ENCODE measurements at regions not wholly inside any gene's neighbourhood (a gene's known extent, or its start where the extent isn't known, plus 50 kb on each side); places are given as distances from the start of the nearest gene placed in this dataset.

DNA sequence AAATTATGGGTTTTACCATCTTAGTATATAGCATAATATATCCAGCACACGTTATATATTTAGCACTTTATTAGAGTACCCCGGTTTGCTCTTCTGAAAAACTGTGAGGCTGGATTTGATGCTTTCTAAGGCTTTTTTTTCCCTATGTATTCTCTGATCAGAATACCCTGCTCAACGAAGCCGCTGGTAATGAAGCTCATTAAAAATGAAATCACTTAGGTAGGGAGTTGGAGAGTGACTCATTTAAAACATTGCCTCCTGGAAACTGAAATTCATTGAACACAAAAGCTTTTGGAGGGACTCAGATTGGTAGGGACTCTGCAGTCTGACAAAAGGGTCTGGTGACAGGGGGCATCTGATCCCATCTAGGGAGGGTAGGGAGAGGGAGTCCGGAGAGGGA is 365.4 kb upstream of the MEX3C start:
- Mint-ChIP-seq H3K4me3 (no peak overlapping the region), H3K4me1 (peaks cover 3 to 9% of the 10 kb centered on the region in 2 experiments; a peak in 3 of 4 replicates), H3K9me3 (no peaks in the 10 kb centered on the region), H3K27me3 (ENCODE audit: low read depth) (no peaks in the 10 kb centered on the region), H3K27ac (no peak overlapping the region), H3K36me3 (ENCODE audit: insufficient read depth in 1 of 3, low read depth in 3 of 3) (no peaks in the 10 kb centered on the region)
- no peak overlapping the region for H3K4ac ChIP-seq (ENCODE audit: low read depth, low read length)
- no peaks in the 10 kb centered on the region for H3K23me2 ChIP-seq (ENCODE audit: insufficient read length, low read depth, low read length, poor library complexity, severe bottlenecking)
- no peak overlapping the region for H3K18ac ChIP-seq (ENCODE audit: insufficient read length, low read depth, low read length)
- H3K23ac ChIP-seq (ENCODE audit: insufficient read length, low read depth, low read length), result no peak overlapping the region
- no peaks in the 10 kb centered on the region for H3K27me3 ChIP-seq (ENCODE audit: insufficient read depth, low read length)
- H3K4me2 ChIP-seq (ENCODE audit: insufficient read depth, insufficient read length, low read length), result no peak overlapping the region
- H2AFZ ChIP-seq (ENCODE audit: low read length), result no peak overlapping the region
- no peak overlapping the region for H3K14ac ChIP-seq (ENCODE audit: insufficient read depth, low read length)
- H2BK120ac ChIP-seq (ENCODE audit: low read depth, low read length, poor library complexity, severe bottlenecking), result no peak overlapping the region
- no peaks in the 10 kb centered on the region for H4K20me1 ChIP-seq (ENCODE audit: control insufficient read depth, insufficient read depth, insufficient read length)
- no peak overlapping the region for H2BK15ac ChIP-seq (ENCODE audit: low read depth, low read length)
- H2BK5ac ChIP-seq (ENCODE audit: insufficient read length, low read length), result no peak overlapping the region
- no peak overlapping the region for H4K8ac ChIP-seq (replicated peaks; ENCODE audit: insufficient read length, low read depth, low read length)
- no peak for DNase-seq
- no peak overlapping the region for H2BK20ac ChIP-seq (ENCODE audit: low read depth, low read length, poor library complexity, severe bottlenecking)
- H3K9me3 ChIP-seq (ENCODE audit: control insufficient read depth, low read depth, low read length), result no peaks in the 10 kb centered on the region
- TF ChIP-seq, protein P1, sequence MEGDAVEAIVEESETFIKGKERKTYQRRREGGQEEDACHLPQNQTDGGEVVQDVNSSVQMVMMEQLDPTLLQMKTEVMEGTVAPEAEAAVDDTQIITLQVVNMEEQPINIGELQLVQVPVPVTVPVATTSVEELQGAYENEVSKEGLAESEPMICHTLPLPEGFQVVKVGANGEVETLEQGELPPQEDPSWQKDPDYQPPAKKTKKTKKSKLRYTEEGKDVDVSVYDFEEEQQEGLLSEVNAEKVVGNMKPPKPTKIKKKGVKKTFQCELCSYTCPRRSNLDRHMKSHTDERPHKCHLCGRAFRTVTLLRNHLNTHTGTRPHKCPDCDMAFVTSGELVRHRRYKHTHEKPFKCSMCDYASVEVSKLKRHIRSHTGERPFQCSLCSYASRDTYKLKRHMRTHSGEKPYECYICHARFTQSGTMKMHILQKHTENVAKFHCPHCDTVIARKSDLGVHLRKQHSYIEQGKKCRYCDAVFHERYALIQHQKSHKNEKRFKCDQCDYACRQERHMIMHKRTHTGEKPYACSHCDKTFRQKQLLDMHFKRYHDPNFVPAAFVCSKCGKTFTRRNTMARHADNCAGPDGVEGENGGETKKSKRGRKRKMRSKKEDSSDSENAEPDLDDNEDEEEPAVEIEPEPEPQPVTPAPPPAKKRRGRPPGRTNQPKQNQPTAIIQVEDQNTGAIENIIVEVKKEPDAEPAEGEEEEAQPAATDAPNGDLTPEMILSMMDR (conservative IDR thresholded peaks at IDR 0.05), result no peak
- WGBS (ENCODE audit: extremely low coverage, insufficient read length, low lambda C conversion rate), result no CpG with 5 or more reads among the region's 5 CpGs
- no peak overlapping the region for H3T11ph ChIP-seq (ENCODE audit: low read length)
- H4K5ac ChIP-seq (ENCODE audit: insufficient read length, low read depth, low read length), result no peak overlapping the region
- H3K4me1 ChIP-seq (ENCODE audit: insufficient read depth, low read length), result no peaks in the 10 kb centered on the region
- no peak overlapping the region for H2BK12ac ChIP-seq (ENCODE audit: insufficient read length, low read depth, low read length)
- H3K79me2 ChIP-seq (ENCODE audit: insufficient read depth, low read length), result no peaks in the 10 kb centered on the region
- H3K9ac ChIP-seq (ENCODE audit: extremely low read depth, insufficient read length, low read length), result no peak overlapping the region
- no peak overlapping the region for H3K27ac ChIP-seq (ENCODE audit: insufficient read length, low read depth, low read length)
- no peak overlapping the region for H4K91ac ChIP-seq (ENCODE audit: insufficient read length, low read depth, low read length)
- H2AK5ac ChIP-seq (ENCODE audit: insufficient read length, low read length), result no peak overlapping the region
- no peaks in the 10 kb centered on the region for H3K79me1 ChIP-seq (ENCODE audit: insufficient read depth, low read depth, low read length, poor library complexity, severe bottlenecking)
- no peak overlapping the region for H3K56ac ChIP-seq (ENCODE audit: insufficient read length, low read depth, low read length)
